ENCODE measurements at regions not wholly inside any gene's neighbourhood (a gene's known extent, or its start where the extent isn't known, plus 50 kb on each side); places are given as distances from the start of the nearest gene placed in this dataset.

GRCh38 chr2:33904801-33905200 is 305.7 kb upstream of the FAM98A start:
- CTCF ChIA-PET = no interaction called here
- SMC1A ChIA-PET (ENCODE audit: uncharacterized antibody, unreplicated experiment) = no interaction called here
- in situ Hi-C loops (cut with MboI) (no loop called here), intact Hi-C loops (cut with micrococcal nuclease; ENCODE audit: unreplicated experiment) (no loop called here)
- TF ChIP-seq TARDBP (IDR thresholded peaks at IDR 0.05; ENCODE audit: borderline replicate concordance) (no peak), TCF3 (IDR thresholded peaks at IDR 0.05; ENCODE audit: borderline replicate concordance, insufficient read depth, low read depth, low read length) (no peak), SMAD1 (IDR thresholded peaks at IDR 0.05; ENCODE audit: low read depth, partially characterized antibody) (no peak), MAX (IDR thresholded peaks at IDR 0.05; ENCODE audit: low read depth, low read length) (no peak), PML (IDR thresholded peaks at IDR 0.05; ENCODE audit: low read length) (no peak), NBN (IDR thresholded peaks at IDR 0.05) (no peak), FOXK2 (IDR thresholded peaks at IDR 0.05) (no peak), POLR2AphosphoS5 (IDR thresholded peaks at IDR 0.05; ENCODE audit: low read length) (no peak), EGR1 (IDR thresholded peaks at IDR 0.05; ENCODE audit: borderline replicate concordance in 1 of 2, low read depth in 2 of 2, low read length in 2 of 2) (no peak), PAX5 (IDR thresholded peaks at IDR 0.05; ENCODE audit: borderline replicate concordance, low read depth, low read length) (no peak), SREBF2 (IDR thresholded peaks at IDR 0.05; ENCODE audit: low read length) (no peak), DPF2 (IDR thresholded peaks at IDR 0.05) (no peak), EZH2 (IDR thresholded peaks at IDR 0.05; ENCODE audit: borderline replicate concordance, control insufficient read depth, low read depth, low read length) (no peak), CHD4 (IDR thresholded peaks at IDR 0.05) (no peak)
- TF ChIP-seq, protein P1, sequence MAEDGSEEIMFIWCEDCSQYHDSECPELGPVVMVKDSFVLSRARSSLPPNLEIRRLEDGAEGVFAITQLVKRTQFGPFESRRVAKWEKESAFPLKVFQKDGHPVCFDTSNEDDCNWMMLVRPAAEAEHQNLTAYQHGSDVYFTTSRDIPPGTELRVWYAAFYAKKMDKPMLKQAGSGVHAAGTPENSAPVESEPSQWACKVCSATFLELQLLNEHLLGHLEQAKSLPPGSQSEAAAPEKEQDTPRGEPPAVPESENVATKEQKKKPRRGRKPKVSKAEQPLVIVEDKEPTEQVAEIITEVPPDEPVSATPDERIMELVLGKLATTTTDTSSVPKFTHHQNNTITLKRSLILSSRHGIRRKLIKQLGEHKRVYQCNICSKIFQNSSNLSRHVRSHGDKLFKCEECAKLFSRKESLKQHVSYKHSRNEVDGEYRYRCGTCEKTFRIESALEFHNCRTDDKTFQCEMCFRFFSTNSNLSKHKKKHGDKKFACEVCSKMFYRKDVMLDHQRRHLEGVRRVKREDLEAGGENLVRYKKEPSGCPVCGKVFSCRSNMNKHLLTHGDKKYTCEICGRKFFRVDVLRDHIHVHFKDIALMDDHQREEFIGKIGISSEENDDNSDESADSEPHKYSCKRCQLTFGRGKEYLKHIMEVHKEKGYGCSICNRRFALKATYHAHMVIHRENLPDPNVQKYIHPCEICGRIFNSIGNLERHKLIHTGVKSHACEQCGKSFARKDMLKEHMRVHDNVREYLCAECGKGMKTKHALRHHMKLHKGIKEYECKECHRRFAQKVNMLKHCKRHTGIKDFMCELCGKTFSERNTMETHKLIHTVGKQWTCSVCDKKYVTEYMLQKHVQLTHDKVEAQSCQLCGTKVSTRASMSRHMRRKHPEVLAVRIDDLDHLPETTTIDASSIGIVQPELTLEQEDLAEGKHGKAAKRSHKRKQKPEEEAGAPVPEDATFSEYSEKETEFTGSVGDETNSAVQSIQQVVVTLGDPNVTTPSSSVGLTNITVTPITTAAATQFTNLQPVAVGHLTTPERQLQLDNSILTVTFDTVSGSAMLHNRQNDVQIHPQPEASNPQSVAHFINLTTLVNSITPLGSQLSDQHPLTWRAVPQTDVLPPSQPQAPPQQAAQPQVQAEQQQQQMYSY (CRISPR knock-in tag; IDR thresholded peaks at IDR 0.05) = no peak
- TF ChIP-seq, protein P2, sequence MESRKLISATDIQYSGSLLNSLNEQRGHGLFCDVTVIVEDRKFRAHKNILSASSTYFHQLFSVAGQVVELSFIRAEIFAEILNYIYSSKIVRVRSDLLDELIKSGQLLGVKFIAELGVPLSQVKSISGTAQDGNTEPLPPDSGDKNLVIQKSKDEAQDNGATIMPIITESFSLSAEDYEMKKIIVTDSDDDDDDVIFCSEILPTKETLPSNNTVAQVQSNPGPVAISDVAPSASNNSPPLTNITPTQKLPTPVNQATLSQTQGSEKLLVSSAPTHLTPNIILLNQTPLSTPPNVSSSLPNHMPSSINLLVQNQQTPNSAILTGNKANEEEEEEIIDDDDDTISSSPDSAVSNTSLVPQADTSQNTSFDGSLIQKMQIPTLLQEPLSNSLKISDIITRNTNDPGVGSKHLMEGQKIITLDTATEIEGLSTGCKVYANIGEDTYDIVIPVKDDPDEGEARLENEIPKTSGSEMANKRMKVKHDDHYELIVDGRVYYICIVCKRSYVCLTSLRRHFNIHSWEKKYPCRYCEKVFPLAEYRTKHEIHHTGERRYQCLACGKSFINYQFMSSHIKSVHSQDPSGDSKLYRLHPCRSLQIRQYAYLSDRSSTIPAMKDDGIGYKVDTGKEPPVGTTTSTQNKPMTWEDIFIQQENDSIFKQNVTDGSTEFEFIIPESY (IDR thresholded peaks at IDR 0.05) = no peak
- Histone ChIP-seq H3K4me3 (no peak overlapping the region), H3K4me1 (ENCODE audit: control insufficient read depth, insufficient read depth, low read length) (no peaks in the 10 kb centered on the region), H3K9me3 (replicated peaks; ENCODE audit: control insufficient read depth, insufficient read depth, low read length) (no peaks in the 10 kb centered on the region), H3K4me2 (ENCODE audit: control insufficient read depth, insufficient read depth) (no peak overlapping the region), H3K36me3 (ENCODE audit: control insufficient read depth in 2 of 2, insufficient read depth in 2 of 2, low read length in 1 of 2) (no peaks in the 10 kb centered on the region), H3K9ac (ENCODE audit: control insufficient read depth, insufficient read depth, low read length) (no peak overlapping the region), H3K27ac (ENCODE audit: control insufficient read depth, insufficient read depth) (no peak overlapping the region), H3K27me3 (replicated peaks in 1 of 2; ENCODE audit: control insufficient read depth in 2 of 2, insufficient read depth in 2 of 2, low read length in 1 of 2) (no peaks in the 10 kb centered on the region), H4K20me1 (ENCODE audit: control insufficient read depth, insufficient read depth) (no peaks in the 10 kb centered on the region), H2AFZ (ENCODE audit: control insufficient read depth, low read depth, low read length) (no peak overlapping the region), H3K79me2 (ENCODE audit: control insufficient read depth, insufficient read depth, low read length) (no peaks in the 10 kb centered on the region)
- FAIRE-seq (no peak), ATAC-seq (no peak), DNase-seq (ENCODE audit: low read depth, low spot score) (no peak)
- POLR2A ChIA-PET = no interaction called here
- RAD21 ChIA-PET (ENCODE audit: unreplicated experiment) = no interaction called here
- no TSS peak for BruUV-seq (replicated peaks)
- WGBS (ENCODE audit: insufficient coverage, insufficient replicate concordance, low lambda C conversion rate, missing lambda C conversion rate) = 43% methylated on average over 4 of the region's 4 CpGs

All from GM12878 (cell line).